B cell (primary cell): ENCODE measurements at regions not wholly inside any gene's neighbourhood (a gene's known extent, or its start where the extent isn't known, plus 50 kb on each side); places are given as distances from the start of the nearest gene placed in this dataset.

Experiments
- EZH2 ChIP-seq: IDR thresholded peaks from 2 replicates; pipeline ENCODE4 v1.6.1; 2012; ENCODE audit warnings: borderline replicate concordance, low read depth, mild to moderate bottlenecking, moderate library complexity, low read length; ENCODE audit not compliant: insufficient read depth, poor library complexity, severe bottlenecking
- TF ChIP-seq, protein P1 (sequence below): fragments of 200-600 bp; IDR thresholded peaks from one replicate; pipeline ENCODE4 v1.8.0; 2022; ENCODE audit warnings: antibody characterized with exemption, mild to moderate bottlenecking

DNA sequence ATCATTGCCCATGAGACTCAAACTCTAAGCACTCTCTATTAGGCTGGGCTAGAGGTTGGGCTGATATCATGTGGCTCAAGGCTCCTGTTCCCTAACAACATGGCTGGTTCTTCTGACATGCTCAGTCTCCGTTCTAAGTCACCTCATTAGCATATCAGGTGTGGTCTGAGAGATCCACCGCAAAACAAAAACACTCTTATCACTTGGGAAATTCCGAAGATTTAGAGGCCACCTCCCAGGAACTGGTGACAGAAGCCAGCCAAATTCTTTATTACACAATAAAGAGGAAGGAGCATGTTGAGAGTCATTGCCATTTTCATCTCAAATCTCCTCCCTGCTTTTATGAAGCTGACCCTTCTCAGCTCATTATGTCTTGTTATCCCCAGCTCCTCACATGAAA lies 107.6 kb downstream of the MSX2 start:
- TF ChIP-seq, protein P1, sequence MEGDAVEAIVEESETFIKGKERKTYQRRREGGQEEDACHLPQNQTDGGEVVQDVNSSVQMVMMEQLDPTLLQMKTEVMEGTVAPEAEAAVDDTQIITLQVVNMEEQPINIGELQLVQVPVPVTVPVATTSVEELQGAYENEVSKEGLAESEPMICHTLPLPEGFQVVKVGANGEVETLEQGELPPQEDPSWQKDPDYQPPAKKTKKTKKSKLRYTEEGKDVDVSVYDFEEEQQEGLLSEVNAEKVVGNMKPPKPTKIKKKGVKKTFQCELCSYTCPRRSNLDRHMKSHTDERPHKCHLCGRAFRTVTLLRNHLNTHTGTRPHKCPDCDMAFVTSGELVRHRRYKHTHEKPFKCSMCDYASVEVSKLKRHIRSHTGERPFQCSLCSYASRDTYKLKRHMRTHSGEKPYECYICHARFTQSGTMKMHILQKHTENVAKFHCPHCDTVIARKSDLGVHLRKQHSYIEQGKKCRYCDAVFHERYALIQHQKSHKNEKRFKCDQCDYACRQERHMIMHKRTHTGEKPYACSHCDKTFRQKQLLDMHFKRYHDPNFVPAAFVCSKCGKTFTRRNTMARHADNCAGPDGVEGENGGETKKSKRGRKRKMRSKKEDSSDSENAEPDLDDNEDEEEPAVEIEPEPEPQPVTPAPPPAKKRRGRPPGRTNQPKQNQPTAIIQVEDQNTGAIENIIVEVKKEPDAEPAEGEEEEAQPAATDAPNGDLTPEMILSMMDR = no peak
- TF ChIP-seq EZH2 = no peak
